NCI-H187 treated with DMSO at 0.1 percent for 48 hours (cell line): ENCODE measurements at regions not wholly inside any gene's neighbourhood (a gene's known extent, or its start where the extent isn't known, plus 50 kb on each side); places are given as distances from the start of the nearest gene placed in this dataset.

Source experiments
- DNase-seq: peaks from one replicate; lab custom pipeline; 2025; lab: John Stamatoyannopoulos, UW

DNA sequence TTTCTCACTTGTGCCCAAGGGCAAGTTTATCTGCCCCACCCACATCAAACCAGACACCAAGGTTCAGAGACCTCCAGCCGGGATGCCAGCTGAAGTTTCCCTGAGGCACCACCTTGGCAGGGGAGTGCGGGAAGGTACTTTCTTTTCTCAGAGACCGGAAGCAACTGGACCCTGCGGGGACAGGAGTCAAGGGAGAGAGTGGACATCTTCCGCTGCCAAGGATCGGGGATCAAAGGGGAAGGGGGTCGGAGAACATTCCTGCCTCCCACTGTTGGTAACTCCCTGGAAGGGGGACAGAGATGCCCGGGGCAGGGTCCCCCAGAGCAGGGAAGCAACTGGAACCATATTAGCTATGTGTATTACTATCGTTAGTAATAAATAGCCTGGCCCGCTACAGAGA is 161.8 kb downstream of the DICER1 start:
- no peak for DNase-seq

DNA sequence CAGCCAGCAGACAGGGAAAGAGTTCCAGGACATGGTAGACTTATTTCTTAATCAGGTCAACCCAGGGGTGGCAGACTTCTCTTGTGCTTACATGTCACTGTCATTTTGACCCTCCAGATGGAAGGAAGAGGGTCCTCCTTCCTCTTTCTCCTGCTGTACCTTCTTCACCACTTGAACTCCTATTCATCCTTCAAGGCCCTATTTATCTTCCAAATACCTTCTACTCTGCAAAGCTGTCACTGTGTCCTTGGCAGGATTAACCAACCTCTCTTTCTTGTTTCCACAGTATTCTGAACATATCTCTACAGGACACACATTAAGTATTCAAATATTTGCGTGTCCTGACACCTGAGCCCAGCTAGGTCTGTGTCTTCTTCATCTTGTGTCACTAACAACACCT is 163.1 kb downstream of the DICER1 start:
- no peak for DNase-seq

DNA sequence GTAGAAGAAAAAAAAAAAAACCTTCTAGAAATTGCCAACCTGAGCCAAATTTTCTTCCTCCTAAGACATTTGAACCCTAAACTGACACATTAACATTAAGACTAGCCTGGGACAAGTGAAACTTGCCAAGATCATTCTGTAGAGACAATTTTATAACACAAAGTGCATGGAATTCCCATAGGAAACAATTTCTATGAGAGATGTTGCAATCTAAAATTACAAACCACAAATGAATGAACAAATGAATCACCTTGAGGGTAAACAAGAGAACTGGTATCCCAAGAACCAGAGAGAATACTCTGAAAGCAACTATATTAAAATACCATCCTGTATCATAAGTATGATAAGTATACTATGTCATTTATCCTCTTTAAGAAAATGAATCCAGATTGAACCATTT is 165.3 kb downstream of the DICER1 start:
- no peak for DNase-seq

DNA sequence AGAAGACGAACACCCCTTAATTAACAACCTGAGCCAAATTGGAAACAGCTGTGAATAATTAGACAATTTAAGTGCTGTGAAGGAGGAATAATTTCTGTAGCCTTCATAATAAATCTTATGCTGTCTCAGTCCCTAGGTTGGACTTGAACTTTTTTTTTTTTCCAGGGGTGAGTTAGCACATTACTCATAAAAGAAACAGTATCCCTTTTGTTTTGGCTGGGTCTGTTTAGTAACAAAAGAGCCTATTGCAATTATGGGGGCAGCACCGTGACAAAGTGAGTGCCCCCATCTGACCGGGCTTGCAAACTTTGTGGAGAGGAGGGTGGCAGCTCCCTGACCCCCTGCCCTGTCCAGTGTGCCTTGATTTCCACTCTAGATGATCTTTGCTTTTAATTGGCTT is 167.4 kb downstream of the DICER1 start:
- DNase-seq, result no peak

DNA sequence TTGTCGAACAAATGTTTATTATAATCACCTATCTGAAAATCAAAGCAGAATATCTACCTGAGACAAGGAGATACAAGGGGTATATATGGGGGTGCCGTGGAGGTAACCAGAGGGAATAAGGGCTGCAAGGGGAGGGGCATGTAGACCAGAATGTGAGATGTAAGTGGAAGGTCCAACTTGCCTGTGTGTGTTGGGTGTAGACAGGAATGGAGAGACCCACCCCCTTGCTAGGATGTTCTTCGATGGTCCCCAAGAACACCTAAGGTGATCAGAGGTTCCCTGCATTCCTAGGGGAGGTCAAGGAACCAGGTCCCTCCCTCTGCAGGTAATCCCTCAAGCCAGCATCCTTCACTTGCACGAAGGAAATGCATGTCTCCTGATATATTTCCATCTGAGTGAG is 167.9 kb downstream of the DICER1 start:
- DNase-seq, result no peak

DNA sequence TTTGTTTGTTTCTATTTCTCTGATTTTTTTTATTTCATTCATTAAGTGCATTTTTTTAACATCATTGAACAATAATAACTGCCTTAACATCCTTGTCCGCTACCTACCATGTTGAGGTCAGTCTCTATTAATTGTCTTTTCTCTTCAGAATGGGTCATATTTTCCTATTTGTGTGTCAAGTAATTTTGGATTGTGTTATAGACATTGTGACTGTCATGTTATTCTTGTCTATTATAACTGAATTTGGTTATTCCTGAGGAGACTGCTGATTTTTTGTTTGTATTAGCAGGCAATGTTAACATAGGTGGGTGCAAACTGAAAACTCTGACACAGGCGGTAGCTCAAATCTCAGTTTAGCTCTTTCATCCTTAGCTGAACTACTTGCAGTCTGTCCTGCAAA is 169.9 kb downstream of the DICER1 start:
- DNase-seq, result no peak

DNA sequence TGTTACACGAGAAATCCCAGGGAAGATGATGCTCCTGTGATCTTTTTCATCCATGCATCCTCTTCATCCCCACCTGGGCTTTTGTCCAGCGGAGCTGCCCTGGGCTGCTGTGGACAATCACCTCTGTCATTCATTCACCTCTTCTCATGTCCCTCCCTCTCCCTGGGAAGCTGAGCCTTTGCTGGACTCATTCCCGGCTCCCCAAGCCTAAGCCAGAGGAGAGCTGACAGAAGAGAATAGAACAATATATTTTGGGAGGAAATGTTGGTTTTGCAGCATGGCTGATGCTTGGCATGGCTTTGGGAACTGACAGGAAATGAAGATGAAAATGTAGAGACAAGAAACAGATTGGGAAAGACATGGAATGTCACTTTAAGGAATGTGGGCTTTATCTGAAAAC is 177.4 kb downstream of the DICER1 start:
- no peak for DNase-seq

DNA sequence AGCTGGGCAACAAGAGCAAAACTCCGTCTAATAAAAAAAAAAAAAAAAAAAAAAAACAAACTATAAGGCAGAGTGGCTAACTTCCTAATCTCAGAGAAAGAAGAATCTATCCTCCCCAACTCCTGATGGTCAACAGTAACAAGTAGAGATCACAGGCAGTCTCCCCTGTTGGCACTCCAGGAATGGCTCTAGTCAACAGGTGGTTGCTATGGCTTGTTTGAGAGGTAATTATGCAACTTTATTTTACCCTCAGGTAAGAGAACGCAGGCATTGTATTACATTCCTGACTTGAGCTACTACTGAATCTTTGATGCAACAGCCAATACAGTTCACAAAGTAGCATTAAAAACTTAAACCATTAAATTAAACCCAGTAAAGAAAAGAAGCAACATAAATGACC is 180.3 kb downstream of the DICER1 start:
- DNase-seq, result no peak

DNA sequence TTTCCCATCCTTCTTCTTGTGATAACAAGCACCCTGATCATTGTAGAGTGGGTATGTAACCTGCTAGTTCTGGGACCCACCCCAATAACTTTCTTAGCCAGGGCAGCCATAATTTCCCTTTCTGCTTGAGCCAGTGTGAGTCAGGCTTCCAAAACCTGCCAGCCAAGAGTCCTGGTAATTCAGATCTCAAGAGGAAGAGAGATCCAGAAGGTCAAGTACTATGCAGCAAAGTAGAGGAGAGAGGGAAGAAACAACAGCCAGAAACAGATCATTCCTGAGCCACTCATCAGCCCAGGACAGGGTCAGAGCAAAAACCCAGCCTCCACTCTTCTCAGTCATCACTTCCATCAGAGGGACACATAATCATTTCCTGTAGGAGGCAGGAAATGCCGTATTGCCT is 182.0 kb downstream of the DICER1 start:
- DNase-seq, result no peak

DNA sequence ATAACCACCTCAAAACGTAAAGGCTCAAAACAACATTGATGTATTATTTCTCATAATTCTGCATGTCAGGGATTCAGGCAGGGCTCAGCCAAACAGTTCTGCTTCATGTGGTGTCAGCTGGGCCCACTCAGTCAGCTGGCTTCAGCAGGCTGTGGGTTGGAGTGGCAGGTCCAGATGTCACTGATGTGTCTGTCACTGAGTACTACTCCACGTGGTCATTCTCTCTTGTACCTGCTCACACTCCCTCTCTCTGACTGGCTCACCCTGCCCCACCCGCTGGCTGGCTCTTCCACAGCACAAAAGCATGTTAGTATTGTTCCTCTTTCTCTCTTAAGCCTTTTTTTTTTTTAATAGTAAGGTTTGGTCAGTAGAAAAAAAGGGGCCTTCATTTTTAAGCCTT is 182.4 kb downstream of the DICER1 start:
- DNase-seq, result peak; percentile 27

DNA sequence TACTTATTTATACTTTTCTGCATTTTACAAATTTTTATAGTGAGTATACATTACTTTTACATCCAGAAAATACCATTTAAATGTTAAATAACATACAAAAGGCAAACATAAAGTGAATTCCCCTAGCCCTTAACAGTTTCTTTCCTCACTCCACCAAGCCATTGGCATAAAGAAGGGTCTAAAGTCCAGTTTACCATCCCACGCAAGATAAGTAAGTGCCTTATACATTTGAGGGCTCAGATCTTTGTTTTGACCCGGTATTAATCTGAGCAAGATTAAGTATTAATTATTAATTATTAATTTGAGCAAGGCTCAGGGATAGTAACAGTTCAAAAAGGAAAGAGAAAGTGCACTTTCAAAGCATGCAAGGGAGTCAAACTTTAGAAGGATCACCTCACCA is 182.9 kb downstream of the DICER1 start:
- no peak for DNase-seq

DNA sequence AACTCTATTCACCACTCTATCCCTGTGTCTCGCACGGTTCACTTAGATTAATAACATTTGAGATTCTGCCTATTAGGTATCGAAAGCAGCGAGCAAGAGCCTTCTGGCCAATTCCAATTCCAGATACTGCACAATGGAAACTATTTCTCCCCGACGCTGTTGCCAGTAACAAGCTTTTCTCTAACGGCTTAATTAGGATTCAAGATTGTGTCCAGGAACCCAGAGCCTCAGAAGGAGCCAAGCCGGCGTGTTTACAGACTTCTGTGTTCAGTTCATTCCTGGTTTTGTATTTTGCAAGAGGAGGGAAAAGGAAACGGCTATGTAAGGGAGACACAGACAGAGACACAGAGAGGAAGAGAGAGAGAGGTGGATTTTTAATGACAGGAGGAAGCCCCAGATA is 185.6 kb downstream of the DICER1 start:
- no peak for DNase-seq

DNA sequence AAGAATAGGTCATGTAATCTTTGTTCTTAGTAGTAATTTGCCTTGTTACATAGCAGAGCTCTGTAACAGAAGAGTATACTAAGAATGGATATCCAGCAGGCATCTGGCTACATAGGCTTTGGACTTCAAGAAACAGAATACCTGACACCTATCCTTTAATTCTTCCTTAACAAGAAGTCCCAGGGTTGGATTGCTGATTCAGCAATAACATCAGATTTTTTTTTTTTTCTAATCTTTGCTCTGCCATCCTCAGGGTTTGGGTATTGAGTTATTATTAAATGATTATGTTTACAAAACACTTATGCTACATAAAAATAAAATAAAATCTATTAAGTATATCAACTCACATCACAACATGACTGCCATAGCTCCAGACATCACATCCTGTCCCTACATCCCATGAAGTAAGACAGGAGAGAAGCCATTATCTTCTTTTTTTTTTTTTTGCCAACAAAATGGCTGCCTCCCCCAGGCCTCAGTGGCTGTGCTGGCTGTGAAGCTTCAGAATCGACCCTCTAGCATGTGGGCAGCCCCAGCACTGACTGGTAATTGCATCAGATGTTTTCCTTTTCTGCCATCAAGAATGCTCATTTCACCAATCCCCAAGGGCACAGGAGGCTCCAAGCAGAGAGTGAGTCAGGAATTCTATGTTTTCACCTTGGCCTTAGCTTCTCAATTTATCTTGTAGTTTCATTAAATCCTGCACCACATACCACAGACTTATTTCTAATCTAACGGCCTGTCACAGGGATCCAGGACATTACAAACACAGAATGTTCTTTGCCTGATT is 186.2 kb downstream of the DICER1 start:
- DNase-seq, result no peak

DNA sequence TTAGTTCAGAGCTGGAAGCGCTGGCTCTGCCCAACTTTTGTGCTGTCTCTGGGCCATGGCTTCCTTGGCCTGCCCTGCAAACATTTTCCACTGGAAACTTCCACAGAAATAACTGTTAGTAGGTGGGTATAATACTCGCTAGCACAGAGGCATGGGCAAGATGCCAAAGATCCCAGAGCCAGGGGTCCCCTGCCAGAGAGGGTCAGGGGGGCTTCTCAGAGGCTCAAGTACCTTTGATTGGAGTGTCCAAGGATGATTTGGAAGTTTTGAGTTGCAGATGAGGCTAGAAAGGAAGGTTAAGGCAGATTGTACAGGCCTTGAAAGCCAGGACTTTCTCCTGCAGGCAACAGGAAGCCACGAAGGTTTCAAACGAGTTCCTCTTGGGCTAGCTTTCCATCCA is 187.6 kb downstream of the DICER1 start:
- DNase-seq, result no peak

DNA sequence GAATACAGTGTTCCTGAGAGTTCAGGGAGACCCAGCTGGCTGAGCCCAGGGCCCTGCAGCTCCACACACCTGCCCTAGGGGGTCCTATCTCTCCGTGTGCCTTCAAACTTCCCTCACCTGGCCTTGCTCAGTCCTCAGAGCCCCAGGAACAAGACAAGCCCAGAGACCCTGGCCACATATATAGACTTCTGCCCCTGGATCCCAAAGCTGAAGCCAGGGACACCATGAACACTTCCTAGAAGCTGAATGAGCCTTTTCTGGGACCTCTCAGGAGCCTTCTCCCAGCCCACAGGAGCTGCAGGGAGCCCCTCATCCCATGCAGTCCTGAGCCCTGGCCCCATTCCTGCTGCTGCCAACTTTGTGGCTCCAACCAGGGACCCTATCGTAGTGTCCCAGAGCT is 190.5 kb downstream of the DICER1 start:
- no peak for DNase-seq

DNA sequence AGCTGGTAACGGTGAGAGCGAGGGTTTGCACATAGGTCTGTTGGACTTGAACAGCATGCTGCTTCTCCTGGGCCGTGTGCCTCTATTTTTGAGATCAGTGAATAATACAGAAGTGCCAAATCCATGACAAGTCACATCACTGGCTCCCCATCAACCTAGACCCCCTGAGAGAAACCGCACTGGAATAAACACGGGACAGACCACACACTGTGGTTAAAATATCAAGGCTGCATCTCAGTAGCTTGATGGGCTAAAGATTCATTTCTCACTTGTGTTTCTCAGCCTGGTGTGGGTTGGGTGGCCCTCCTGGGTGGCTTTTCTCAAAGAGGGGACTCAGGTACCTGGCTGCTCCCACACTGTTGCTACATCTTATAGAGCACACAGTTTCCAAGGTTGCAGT is 191.0 kb downstream of the DICER1 start:
- no peak for DNase-seq

DNA sequence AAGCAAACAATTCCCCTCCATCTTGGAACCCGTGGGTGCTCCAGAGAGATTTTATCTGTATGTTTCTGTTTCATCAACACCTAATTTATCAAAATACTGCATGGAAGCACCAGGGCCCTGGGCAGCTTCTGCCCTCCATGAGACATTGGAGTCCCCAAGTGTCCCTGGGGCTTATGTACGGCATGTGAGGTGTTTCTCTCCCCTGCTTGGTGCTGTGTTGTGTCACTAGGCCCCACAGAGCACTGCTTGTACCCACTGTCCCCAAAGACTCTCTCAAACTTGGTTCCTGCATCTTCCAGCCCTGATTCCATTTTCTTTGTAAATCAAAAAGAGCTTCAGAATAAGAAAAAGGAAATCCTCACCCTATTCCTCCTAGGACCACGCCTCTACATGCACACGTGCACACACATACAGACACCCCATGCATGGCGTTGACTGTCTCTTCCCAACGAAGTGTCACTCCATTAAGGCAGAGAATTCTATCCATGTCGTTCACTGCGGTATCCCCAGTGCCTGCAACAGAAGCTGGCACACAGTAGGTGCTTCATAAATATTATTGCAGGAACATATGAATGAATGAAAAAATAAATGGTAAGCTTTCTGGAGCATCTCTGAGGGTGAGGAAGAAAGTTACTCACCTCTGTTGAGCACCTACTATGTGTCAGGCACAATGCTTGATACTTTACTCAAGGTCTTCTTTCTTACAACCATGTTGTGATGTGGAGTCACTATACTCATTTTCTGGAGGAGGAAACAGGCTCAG is 191.6 kb downstream of the DICER1 start:
- no peak for DNase-seq

DNA sequence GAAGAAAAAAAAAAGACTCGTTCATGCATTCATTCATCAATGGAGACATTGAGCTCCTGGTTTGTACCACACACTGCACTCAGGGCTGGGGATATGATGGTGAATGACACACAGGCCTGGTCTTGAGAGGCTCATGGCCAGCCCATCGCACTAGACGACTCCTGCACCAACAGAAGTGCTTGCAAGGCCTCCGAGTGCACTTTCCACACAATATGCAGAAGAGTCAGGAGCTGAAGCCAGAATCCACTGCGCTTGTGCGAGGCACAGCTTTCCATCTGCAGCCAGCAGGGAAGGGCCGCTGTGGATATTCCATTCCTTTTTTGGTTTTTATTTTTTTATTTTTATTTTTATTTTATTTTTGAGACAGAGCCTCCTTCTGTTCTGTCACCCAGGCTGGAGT is 192.4 kb downstream of the DICER1 start:
- no peak for DNase-seq

DNA sequence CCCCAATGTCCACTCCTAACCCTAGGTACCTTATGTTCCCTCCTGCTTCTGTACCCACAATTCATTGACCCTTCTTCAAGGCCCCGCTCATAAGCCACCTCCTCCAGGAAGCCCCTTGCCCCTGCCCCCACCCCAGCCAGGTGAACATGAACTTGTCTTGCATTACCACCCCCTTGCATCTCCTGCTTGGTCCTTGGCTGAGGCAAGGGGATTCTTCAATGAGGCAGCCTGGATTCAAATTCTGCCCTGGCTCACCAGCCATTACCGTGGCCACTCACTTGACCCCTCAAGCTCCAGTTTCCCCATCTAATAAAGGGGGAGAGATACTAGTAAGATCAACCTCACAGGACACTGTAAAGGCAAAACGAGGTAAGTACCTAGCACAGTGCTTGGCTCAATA is 193.1 kb downstream of the DICER1 start:
- DNase-seq, result no peak

DNA sequence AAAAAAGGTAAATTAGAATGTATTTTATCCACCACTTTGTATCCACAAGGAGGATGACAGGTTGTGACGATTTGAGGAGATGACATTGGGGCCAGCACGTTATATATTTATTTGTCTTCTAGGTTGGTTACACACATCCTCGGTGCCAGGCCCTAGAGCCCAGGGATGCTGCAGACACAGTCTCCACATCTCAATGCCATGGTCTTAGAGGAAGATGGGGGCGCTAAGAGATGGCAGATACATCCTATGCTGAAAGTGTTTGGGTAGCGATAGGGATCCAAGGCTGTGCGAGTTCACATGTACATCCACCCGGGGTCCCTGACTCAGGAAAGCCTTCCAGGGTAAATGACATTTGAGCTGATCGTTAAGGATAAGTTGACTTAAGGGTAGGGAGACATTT is 193.1 kb upstream of the GSC start:
- DNase-seq, result no peak

DNA sequence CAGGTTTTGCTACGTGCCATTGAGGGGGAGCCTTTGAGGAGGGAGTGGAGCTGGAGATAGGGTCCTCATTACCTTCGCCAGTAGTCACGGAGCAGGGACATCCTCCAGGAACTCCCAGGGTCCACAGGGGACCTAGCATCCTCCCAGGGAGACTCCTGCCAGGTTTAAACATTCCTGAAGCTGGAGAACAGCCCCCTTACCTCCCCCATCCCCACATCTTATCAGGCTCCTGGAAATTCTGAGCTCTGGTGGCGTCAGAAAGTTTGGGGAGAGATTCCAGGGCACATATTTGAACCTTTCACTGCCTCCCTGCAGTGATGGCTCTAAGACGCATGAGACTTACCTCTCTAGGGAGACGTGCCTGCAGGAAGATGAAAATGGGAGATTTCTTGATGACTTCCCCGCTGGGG is 192.3 kb upstream of the GSC start:
- no peak for DNase-seq

DNA sequence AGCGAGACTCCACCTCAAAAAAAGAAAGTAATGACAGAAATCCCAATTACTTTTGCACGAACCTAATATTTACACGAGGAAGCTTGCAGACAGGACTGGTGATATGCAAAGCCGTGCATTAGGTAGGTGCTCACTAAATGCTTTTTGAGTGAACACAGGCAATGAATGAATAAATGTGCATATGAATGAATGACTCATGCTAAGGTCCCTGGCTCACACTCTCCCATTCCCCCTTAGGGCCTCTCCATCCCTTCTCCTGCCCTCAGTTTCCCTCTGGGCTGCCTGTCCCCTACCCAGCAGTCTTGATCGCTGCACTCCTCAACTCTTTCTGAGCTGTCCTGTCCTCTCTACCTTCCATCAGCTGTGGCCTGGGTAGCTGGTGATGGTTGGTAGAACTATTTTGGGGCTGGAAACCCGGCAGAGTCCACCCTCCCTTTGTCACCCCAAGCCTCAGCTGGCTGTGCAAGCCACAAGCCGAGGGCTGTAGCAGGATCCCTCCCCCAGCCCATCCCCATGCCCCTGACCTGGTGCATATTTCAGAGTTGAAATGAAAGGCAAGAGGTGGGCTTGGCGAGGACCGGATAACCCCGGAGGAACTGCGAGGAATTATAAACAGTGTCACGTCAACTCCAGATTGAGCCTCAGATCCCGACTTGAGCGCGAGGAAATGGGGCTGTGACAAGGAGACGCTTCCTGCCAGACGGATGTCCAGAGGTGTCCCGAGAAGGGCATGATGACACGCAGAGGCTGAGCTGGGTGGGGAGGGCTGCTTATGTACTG is 191.7 kb upstream of the GSC start:
- DNase-seq, result no peak
